ENCODE measurements at regions not wholly inside any gene's neighbourhood (a gene's known extent, or its start where the extent isn't known, plus 50 kb on each side); places are given as distances from the start of the nearest gene placed in this dataset.
A peak's percentile ranks its signal among the peaks of the same experiment; 100 is the strongest.
"Not testable (repeated sequence)": the region's sequence is repeated elsewhere in the genome, so short reads cannot be mapped to it uniquely, and the experiment has no call there.

DNA sequence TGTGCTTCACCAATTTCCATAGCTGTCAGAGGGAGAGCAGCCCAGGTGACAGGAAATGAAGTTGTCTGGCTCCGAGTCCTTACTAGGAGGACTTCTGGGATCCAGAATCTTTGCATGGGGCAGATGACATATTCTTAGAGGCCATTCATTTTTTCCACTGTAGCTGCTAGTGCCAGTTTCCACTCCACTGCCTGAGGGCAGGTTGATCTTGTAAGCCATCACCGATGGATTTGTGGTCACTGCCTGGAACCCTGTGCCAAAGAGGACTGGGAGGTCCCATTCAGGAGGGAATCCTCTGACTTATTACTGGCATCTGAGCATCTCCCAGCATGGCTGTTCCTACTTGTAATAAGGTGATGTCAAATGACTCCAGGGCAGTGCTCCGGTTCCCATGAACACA, 144.1 kb upstream of the KCNJ18 start:
- no peak overlapping the region for H3K4me2 ChIP-seq (ENCODE audit: insufficient read depth, low read length)
- H3K79me2 ChIP-seq (ENCODE audit: insufficient read depth, low read length): peaks cover 42% of the 10 kb centered on the region
- DNase-seq (ENCODE audit: insufficient read length, low spot score, missing footprints): no peak

GRCh38 chr17:21549107-21549687, 143.1 kb upstream of the KCNJ18 start:
- TF ChIP-seq CTCF (IDR thresholded peaks at IDR 0.05; ENCODE audit: extremely low read depth, low read depth, low read length): no peak
- H3K9me3 ChIP-seq (ENCODE audit: low read depth, low read length): no peaks in the 10 kb centered on the region
- H3K27ac ChIP-seq (ENCODE audit: low read depth, low read length): peak overlapping the region; percentile 72
- peaks cover 16% of the 10 kb centered on the region for H3K4me1 ChIP-seq (ENCODE audit: insufficient read depth, low read length)
- no peaks in the 10 kb centered on the region for H3K27me3 ChIP-seq (ENCODE audit: insufficient read depth, low read length)
- peaks cover 11% of the 10 kb centered on the region for H3K36me3 ChIP-seq (ENCODE audit: insufficient read depth, low read length)
- H2AFZ ChIP-seq (ENCODE audit: low read length): no peak overlapping the region
- peaks cover 31% of the 10 kb centered on the region for H4K20me1 ChIP-seq (ENCODE audit: insufficient read depth, low read length)
- no peak for DNase-seq (ENCODE audit: insufficient read length, low spot score, missing footprints)
- peak overlapping the region; percentile 58 for H3K4me3 ChIP-seq (ENCODE audit: insufficient read depth, low read length)
- H3K79me2 ChIP-seq (ENCODE audit: insufficient read depth, low read length): peaks cover 37% of the 10 kb centered on the region
- peak overlapping the region; percentile 75 for H3K4me2 ChIP-seq (ENCODE audit: insufficient read depth, low read length)

More for the DNA sequence above, 144.1 kb upstream of the KCNJ18 start:
- Histone ChIP-seq H2AFZ (ENCODE audit: low read length) (no peak overlapping the region), H3K9me3 (ENCODE audit: low read depth, low read length) (no peaks in the 10 kb centered on the region), H3K27me3 (ENCODE audit: insufficient read depth, low read length) (no peaks in the 10 kb centered on the region), H3K27ac (ENCODE audit: low read depth, low read length) (no peak overlapping the region), H3K36me3 (ENCODE audit: insufficient read depth, low read length) (peaks cover 14% of the 10 kb centered on the region), H3K4me3 (ENCODE audit: insufficient read depth, low read length) (no peak overlapping the region), H3K4me1 (ENCODE audit: insufficient read depth, low read length) (peaks cover 16% of the 10 kb centered on the region), H4K20me1 (ENCODE audit: insufficient read depth, low read length) (peaks cover 31% of the 10 kb centered on the region)
- no peak for TF ChIP-seq CTCF (IDR thresholded peaks at IDR 0.05; ENCODE audit: extremely low read depth, low read depth, low read length)

GRCh38 chr17:21550031-21550430, 142.3 kb upstream of the KCNJ18 start:
- peak; percentile 80 for DNase-seq (ENCODE audit: insufficient read length, low spot score, missing footprints)
- H3K9me3 ChIP-seq (ENCODE audit: low read depth, low read length); H2AFZ ChIP-seq (ENCODE audit: low read length); H3K36me3 ChIP-seq (ENCODE audit: insufficient read depth, low read length); H3K27me3 ChIP-seq (ENCODE audit: insufficient read depth, low read length): not testable (repeated sequence)
- Histone ChIP-seq H3K4me2 (ENCODE audit: insufficient read depth, low read length) (peak overlapping the region; percentile 79), H3K4me1 (ENCODE audit: insufficient read depth, low read length) (peaks cover 16% of the 10 kb centered on the region), H3K79me2 (ENCODE audit: insufficient read depth, low read length) (peaks cover 36% of the 10 kb centered on the region), H3K4me3 (ENCODE audit: insufficient read depth, low read length) (peak overlapping the region; percentile 88), H3K27ac (ENCODE audit: low read depth, low read length) (peak overlapping the region; percentile 82), H4K20me1 (ENCODE audit: insufficient read depth, low read length) (peaks cover 31% of the 10 kb centered on the region)

DNA sequence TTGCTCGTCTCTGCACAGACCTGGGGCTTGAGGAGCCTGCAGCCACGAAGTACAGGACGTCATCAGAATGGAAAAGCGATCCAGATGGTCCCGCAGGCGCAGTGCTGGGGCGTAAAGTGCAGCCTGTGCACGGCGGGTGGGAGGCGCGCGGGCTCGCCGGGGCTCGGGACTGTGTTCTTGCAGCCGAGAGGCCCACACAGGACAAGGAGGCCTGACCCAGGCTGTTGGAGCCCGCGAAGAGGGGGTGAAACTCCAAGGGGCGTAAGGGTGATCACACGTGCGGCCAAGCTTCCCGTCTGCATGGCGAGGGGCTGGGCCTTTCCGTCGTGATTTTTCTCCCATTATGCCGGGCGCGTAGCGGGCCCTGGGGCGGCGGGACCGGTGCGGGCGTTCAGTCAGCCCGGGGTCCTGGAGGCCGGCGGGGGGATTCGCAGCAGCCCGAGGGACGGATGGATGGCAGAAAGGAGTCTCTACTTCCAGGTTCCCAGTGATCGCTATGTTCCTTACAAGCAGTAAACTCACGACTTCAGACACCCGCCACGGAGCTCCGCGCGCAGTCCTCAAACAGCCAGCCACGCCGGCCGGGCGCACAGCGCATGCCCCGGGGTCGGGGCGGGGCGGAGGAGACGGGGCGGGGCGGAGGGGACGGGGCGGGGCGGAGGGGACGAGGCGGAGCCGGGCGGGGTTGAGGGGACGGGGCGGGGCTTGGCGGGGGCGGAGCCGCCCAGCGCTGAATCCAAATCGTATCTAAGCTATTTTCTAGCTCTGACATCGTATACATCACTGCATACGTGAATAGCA, 141.0 kb upstream of the KCNJ18 start:
- Histone ChIP-seq H3K27ac (ENCODE audit: low read depth, low read length) (peak overlapping the region; percentile 82), H3K4me2 (ENCODE audit: insufficient read depth, low read length) (peak overlapping the region; percentile 79), H3K36me3 (ENCODE audit: insufficient read depth, low read length) (no peaks in the 10 kb centered on the region), H3K4me1 (ENCODE audit: insufficient read depth, low read length) (peaks cover 16% of the 10 kb centered on the region), H3K4me3 (ENCODE audit: insufficient read depth, low read length) (peak overlapping the region; percentile 88), H4K20me1 (ENCODE audit: insufficient read depth, low read length) (peaks cover 21% of the 10 kb centered on the region), H3K79me2 (ENCODE audit: insufficient read depth, low read length) (peaks cover 26% of the 10 kb centered on the region), H3K9me3 (ENCODE audit: low read depth, low read length) (no peaks in the 10 kb centered on the region), H3K27me3 (ENCODE audit: insufficient read depth, low read length) (no peaks in the 10 kb centered on the region), H2AFZ (ENCODE audit: low read length) (peak overlapping the region; percentile 94)
- TF ChIP-seq CTCF (IDR thresholded peaks at IDR 0.05; ENCODE audit: extremely low read depth, low read depth, low read length): no peak
- peak; percentile 94 for DNase-seq (ENCODE audit: insufficient read length, low spot score, missing footprints)

DNA sequence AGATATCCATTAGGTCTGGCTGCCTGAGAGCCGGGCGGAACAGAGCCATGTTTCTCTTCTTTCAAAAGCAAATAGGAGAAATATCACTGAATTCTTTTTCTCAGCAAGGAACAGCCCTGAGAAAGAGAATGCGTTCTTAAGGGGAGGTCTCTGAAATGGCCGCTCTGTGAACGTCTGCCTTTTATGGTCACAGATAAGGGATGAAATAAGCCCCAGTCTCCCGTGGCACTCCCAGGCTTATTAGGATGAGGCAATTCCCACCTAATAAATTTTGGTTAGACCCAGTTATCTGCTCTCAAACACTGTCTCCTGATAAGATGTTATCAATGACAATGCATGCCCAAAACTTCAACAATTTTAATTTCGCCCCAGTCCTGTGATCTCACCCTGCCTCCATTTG, 133.4 kb upstream of the KCNJ18 start:
- not testable (repeated sequence) for H3K27me3 ChIP-seq (ENCODE audit: insufficient read depth, low read length); H3K4me2 ChIP-seq (ENCODE audit: insufficient read depth, low read length)

More for the DNA sequence above, 133.4 kb upstream of the KCNJ18 start:
- H3K9me3 ChIP-seq (ENCODE audit: low read depth, low read length); H3K36me3 ChIP-seq (ENCODE audit: insufficient read depth, low read length); H3K4me1 ChIP-seq (ENCODE audit: insufficient read depth, low read length); H2AFZ ChIP-seq (ENCODE audit: low read length); H4K20me1 ChIP-seq (ENCODE audit: insufficient read depth, low read length); H3K79me2 ChIP-seq (ENCODE audit: insufficient read depth, low read length); DNase-seq (ENCODE audit: insufficient read length, low spot score, missing footprints); H3K4me3 ChIP-seq (ENCODE audit: insufficient read depth, low read length); H3K27ac ChIP-seq (ENCODE audit: low read depth, low read length): not testable (repeated sequence)
